Stomach (tissue), 8 donors: ENCODE measurements at regions not wholly inside any gene's neighbourhood (a gene's known extent, or its start where the extent isn't known, plus 50 kb on each side); places are given as distances from the start of the nearest gene placed in this dataset.
A peak's percentile ranks its signal among the peaks of the same experiment; 100 is the strongest.

Experiments used
- DNase-seq, 2 donors: peaks; one replicate each; pipeline versions ENCODE4 v3.0.0 to v3.0.0-alpha.2; 2013 to 2019
- H3K27ac ChIP-seq, 5 donors: fragments of 200-600 bp in 4 of 5; sonication (generic) in 4 of 5; one replicate each; pipeline ENCODE4 v1.5.1; 2013 to 2019; ENCODE audit warnings: mild to moderate bottlenecking in 1 of 5, moderate library complexity in 1 of 5
- H3K27me3 ChIP-seq, 3 donors: fragments of 200-600 bp; sonication (generic); one replicate each; pipeline ENCODE4 v1.5.1; 2017 to 2019; ENCODE audit warnings: mixed run types in 1 of 3
- H3K36me3 ChIP-seq, 4 donors: fragments of 200-600 bp; sonication (generic); 1 replicate in 3 of 4; 2 replicates in 1 of 4; pipeline ENCODE4 v1.5.1; 2016 to 2019
- H3K4me1 ChIP-seq, 4 donors: fragments of 200-600 bp; sonication (generic); one replicate each; pipeline ENCODE4 v1.5.1; 2016 to 2019
- H3K4me3 ChIP-seq, 4 donors: fragments of 200-600 bp; sonication (generic) in 3 of 4; one replicate each; pipeline ENCODE4 v1.5.1; 2016 to 2019; ENCODE audit warnings: mild to moderate bottlenecking in 1 of 4
- H3K9me3 ChIP-seq, 4 donors: fragments of 200-600 bp; sonication (generic); one replicate each; pipeline ENCODE4 v1.5.1; 2016 to 2019
- CTCF ChIP-seq, 7 experiments: fragments of 450-650 bp in 4 of 7; fragments of 200-600 bp in 3 of 7; sonication (generic) in 3 of 7; IDR thresholded peaks; one replicate each; pipeline ENCODE4 v1.5.1; 2016 to 2019; ENCODE audit warnings: antibody characterized with exemption in 7 of 7, control low read depth in 2 of 7, mild to moderate bottlenecking in 1 of 7
- EP300 ChIP-seq: sonication (generic); formaldehyde crosslinking; IDR thresholded peaks from one replicate; pipeline ENCODE4 v1.6.1; 2017; ENCODE audit warnings: antibody characterized with exemption
- POLR2A ChIP-seq, 4 donors: fragments of 450-650 bp; IDR thresholded peaks; one replicate each; pipeline ENCODE4 v1.6.1; 2016; ENCODE audit warnings: antibody characterized with exemption in 4 of 4, control low read depth in 2 of 4, mild to moderate bottlenecking in 1 of 4, moderate library complexity in 1 of 4
- POLR2AphosphoS5 ChIP-seq, 3 donors: sonication (generic); formaldehyde crosslinking; IDR thresholded peaks; one replicate each; pipeline ENCODE4 v1.6.1; 2016; ENCODE audit warnings: antibody characterized with exemption in 3 of 3
- WGBS, 5 donors: extraction: QIAGEN DNeasy Blood & Tissue Kit in 3 of 5; methylation state at CpG; one replicate each; pipeline versions ENCODE4 v1.1.5 to v1.1.7; 2013 to 2018; 5-methylcytosine and 5-hydroxymethylcytosine counted together
- intact Hi-C: fragments of 100-400 bp; cut with DNase I; formaldehyde crosslinking; loops from one replicate; pipeline ENCODE4 v1.15.1; 2023; ENCODE audit warnings: low total_unique reads
- donor health status: healthy with polysubstance abuse.
- donor health status: Bipolar disorder and iron deficiency.
- donor health status: healthy.

GRCh38 chr3:39000008-39000450 lies 51.7 kb downstream of the SCN11A start:
- H3K4me1 ChIP-seq: no peaks in the 10 kb centered on the region
- no peak for TF ChIP-seq POLR2AphosphoS5 (IDR thresholded peaks at IDR 0.05)
- no peak for TF ChIP-seq EP300
- peak in 4 of 7 experiments; percentile 3 to 72 (median 36) for TF ChIP-seq CTCF (IDR thresholded peaks at IDR 0.05)
- H3K36me3 ChIP-seq: no peaks in the 10 kb centered on the region
- DNase-seq: peak in 1 of 2 donors; percentile 75
- WGBS, 5 donors: 21 to 37% (median 33%) methylated on average over 1 of the region's 1 CpG
- H3K4me3 ChIP-seq: no peak overlapping the region
- H3K9me3 ChIP-seq: no peaks in the 10 kb centered on the region
- intact Hi-C loops: no loop called here
- H3K27me3 ChIP-seq: no peaks in the 10 kb centered on the region
- no peak overlapping the region for H3K27ac ChIP-seq

GRCh38 chr3:38998086-38998485 lies 53.7 kb downstream of the SCN11A start:
- Histone ChIP-seq H3K9me3 (no peaks in the 10 kb centered on the region), H3K4me1 (no peaks in the 10 kb centered on the region), H3K27ac (no peak overlapping the region), H3K4me3 (no peak overlapping the region), H3K27me3 (peaks cover 0 to 2% (median 0%) of the 10 kb centered on the region in 3 donors), H3K36me3 (no peaks in the 10 kb centered on the region)
- WGBS, 5 donors: 40 to 46% (median 42%) methylated on average over 3 of the region's 3 CpGs
- intact Hi-C loops: no loop called here
- TF ChIP-seq POLR2A (IDR thresholded peaks at IDR 0.05) (no peak), POLR2AphosphoS5 (IDR thresholded peaks at IDR 0.05) (no peak), CTCF (IDR thresholded peaks at IDR 0.05) (no peak), EP300 (no peak)
- no peak for DNase-seq

GRCh38 chr3:38996193-38996592 lies 55.6 kb downstream of the SCN11A start:
- Histone ChIP-seq H3K4me3 (no peak overlapping the region), H3K27me3 (peaks cover 0 to 7% (median 0%) of the 10 kb centered on the region in 3 donors), H3K4me1 (no peaks in the 10 kb centered on the region), H3K36me3 (no peaks in the 10 kb centered on the region), H3K27ac (no peak overlapping the region), H3K9me3 (no peaks in the 10 kb centered on the region)
- WGBS, 5 donors: 52 to 78% (median 64%) methylated on average over 1 of the region's 1 CpG
- TF ChIP-seq POLR2A (IDR thresholded peaks at IDR 0.05) (no peak), POLR2AphosphoS5 (IDR thresholded peaks at IDR 0.05) (no peak), EP300 (no peak), CTCF (IDR thresholded peaks at IDR 0.05) (no peak)
- intact Hi-C loops: no loop called here
- no peak for DNase-seq

- DNase-seq: peak in 1 of 2 donors; percentile 8
- Histone ChIP-seq H3K27ac (no peak overlapping the region), H3K4me3 (no peak overlapping the region), H3K9me3 (no peaks in the 10 kb centered on the region), H3K27me3 (peaks cover 0 to 7% (median 0%) of the 10 kb centered on the region in 3 donors), H3K36me3 (no peaks in the 10 kb centered on the region), H3K4me1 (no peaks in the 10 kb centered on the region)
- no peak for TF ChIP-seq EP300
- no peak for TF ChIP-seq POLR2AphosphoS5 (IDR thresholded peaks at IDR 0.05)
- TF ChIP-seq CTCF (IDR thresholded peaks at IDR 0.05): no peak
- no peak for TF ChIP-seq POLR2A (IDR thresholded peaks at IDR 0.05)
- intact Hi-C loops: no loop called here
- 57 to 69% (median 59%) methylated on average over 3 of the region's 3 CpGs for WGBS, 5 donors
Observed at GRCh38 chr3:38994251-38994650, 57.5 kb downstream of the SCN11A start.
